Sigmoid colon (tissue), 3 donors: ENCODE measurements at regions not wholly inside any gene's neighbourhood (a gene's known extent, or its start where the extent isn't known, plus 50 kb on each side); places are given as distances from the start of the nearest gene placed in this dataset.

Experiments
- CTCF ChIP-seq, 4 experiments: fragments of 450-650 bp in 3 of 4; fragments of 200-600 bp in 1 of 4; IDR thresholded peaks; one replicate each; pipeline ENCODE4 v1.5.1; 2016 to 2019; ENCODE audit warnings: antibody characterized with exemption in 4 of 4, mild to moderate bottlenecking in 3 of 4, moderate library complexity in 2 of 4
- POLR2A ChIP-seq, 2 donors: fragments of 450-650 bp; IDR thresholded peaks; one replicate each; pipeline ENCODE4 v1.6.1; 2016; ENCODE audit warnings: antibody characterized with exemption in 2 of 2, mild to moderate bottlenecking in 2 of 2, moderate library complexity in 2 of 2

GRCh38 chr6:139722530-139722929, 348.1 kb upstream of the CITED2 start:
- TF ChIP-seq CTCF (IDR thresholded peaks at IDR 0.05) (no peak), POLR2A (IDR thresholded peaks at IDR 0.05) (no peak)
